HepG2 (cell line): ENCODE measurements at regions not wholly inside any gene's neighbourhood (a gene's known extent, or its start where the extent isn't known, plus 50 kb on each side); places are given as distances from the start of the nearest gene placed in this dataset.

Source experiments
- ATAC-seq: fragments of 200-7000 bp; cut with Tn5 transposase; 3 replicates; pipeline ENCODE4 v1.9.1; 2020; ENCODE audit warnings: mild to moderate bottlenecking, moderate library complexity
- BruUV-seq: library from RNA; stranded (reverse); fragments of 400-500 nt; replicated peaks from 2 replicates; lab custom pipeline; 2021; lab: Mats Ljungman, UMichigan
- CTCF ChIA-PET: fragments of 300-600 bp; formaldehyde crosslinking; extraction: SDS; loops from one replicate; lab custom pipeline; 2021; ENCODE audit warnings: low total read pairs, inconsistent platforms, low intra/inter-chr PET ratio; lab: Yijun Ruan, JAX
- POLR2A ChIA-PET: fragments of 350-600 bp; sonication (Branson Sonifier 250); formaldehyde crosslinking; loops from one replicate; lab custom pipeline; 2020; ENCODE audit warnings: antibody characterized with exemption, inconsistent platforms; lab: Yijun Ruan, JAX
- DNase-seq: peaks from one replicate; pipeline ENCODE4 v3.0.0-alpha.2; 2015; ENCODE audit warnings: low spot score
- FAIRE-seq: peaks from 3 replicates; lab custom pipeline; 2011; peaks lifted over from hg19 to GRCh38; lab: Jason Lieb, UNC
- H2AFZ ChIP-seq: one replicate; pipeline ENCODE4 v1.6.1; 2011; ENCODE audit warnings: low read length, inconsistent platforms
- H3K27ac ChIP-seq: fragments of 300-600 bp; 3 replicates; pipeline ENCODE4 v1.8.0; 2011; ENCODE audit warnings: mixed run types, mild to moderate bottlenecking, mixed read lengths, low read length, inconsistent platforms; ENCODE audit not compliant: insufficient read depth; ENCODE audit errors: extremely low read length
- H3K27me3 ChIP-seq, 2 experiments: fragments of 200-600 bp in 1 of 2; 2 replicates in 1 of 2; 3 replicates in 1 of 2; pipeline versions ENCODE4 v1.6.0 to v1.8.0; 2011; ENCODE audit warnings: low read length in 2 of 2, mild to moderate bottlenecking in 2 of 2, moderate library complexity in 2 of 2, inconsistent platforms in 1 of 2; ENCODE audit not compliant: insufficient read depth in 2 of 2, control insufficient read depth in 1 of 2
- H3K36me3 ChIP-seq, 2 experiments: fragments of 200-600 bp in 1 of 2; replicated peaks in 1 of 2; 2 replicates in 1 of 2; 3 replicates in 1 of 2; pipeline versions ENCODE4 v1.5.1 to v1.8.0; 2011; ENCODE audit warnings: low read length in 2 of 2, inconsistent platforms in 1 of 2; ENCODE audit not compliant: insufficient read depth in 2 of 2, control insufficient read depth in 1 of 2
- H3K4me1 ChIP-seq: 2 replicates; pipeline ENCODE4 v1.5.1; 2012; ENCODE audit warnings: low read length, inconsistent platforms; ENCODE audit not compliant: insufficient read depth
- H3K4me2 ChIP-seq: 2 replicates; pipeline ENCODE4 v1.6.0; 2011; ENCODE audit warnings: low read depth, low read length, inconsistent platforms
- H3K4me3 ChIP-seq, 3 experiments: fragments of 200-600 bp in 1 of 3; sonication (generic), shearing (Covaris generic) in 1 of 3; replicated peaks in 1 of 3; 2 replicates each; pipeline ENCODE4 v1.5.1; 2011 to 2016; ENCODE audit warnings: low read length in 3 of 3, inconsistent platforms in 2 of 3, low read depth in 2 of 3, mild to moderate bottlenecking in 2 of 3, control low read depth in 1 of 3, mixed read lengths in 1 of 3; ENCODE audit not compliant: insufficient read depth in 1 of 3
- H3K79me2 ChIP-seq: one replicate; pipeline ENCODE4 v1.6.1; 2011; ENCODE audit warnings: low read length, inconsistent platforms; ENCODE audit not compliant: insufficient read depth
- H3K9ac ChIP-seq: 2 replicates; pipeline ENCODE4 v1.6.0; 2011; ENCODE audit warnings: mild to moderate bottlenecking, low read depth, low read length, inconsistent platforms; ENCODE audit not compliant: insufficient read depth
- H3K9me3 ChIP-seq: 2 replicates; pipeline ENCODE4 v1.5.1; 2012; ENCODE audit warnings: mild to moderate bottlenecking, low read length
- H4K20me1 ChIP-seq: 2 replicates; pipeline ENCODE4 v1.6.0; 2011; ENCODE audit warnings: inconsistent platforms, mild to moderate bottlenecking, low read length, moderate library complexity; ENCODE audit not compliant: insufficient read depth
- ARID5B ChIP-seq: IDR thresholded peaks from 2 replicates; pipeline ENCODE4 v1.4.0; 2020; ENCODE audit warnings: mild to moderate bottlenecking, missing genetic modification reagents
- CREM ChIP-seq, 2 experiments: sonication (generic) in 1 of 2; formaldehyde crosslinking in 1 of 2; IDR thresholded peaks; 2 replicates each; pipeline versions ENCODE4 v1.4.0 to v1.6.1; 2016 to 2020; ENCODE audit warnings: antibody characterized with exemption in 1 of 2, mild to moderate bottlenecking in 1 of 2, missing genetic modification reagents in 1 of 2
- GPN1 ChIP-seq: sonication (generic); formaldehyde crosslinking; IDR thresholded peaks from 2 replicates; pipeline ENCODE4 v1.5.1; 2020; ENCODE audit warnings: missing genetic modification reagents, borderline replicate concordance
- ONECUT2 ChIP-seq: sonication (generic); formaldehyde crosslinking; IDR thresholded peaks from 2 replicates; pipeline ENCODE4 v1.4.0; 2020; ENCODE audit warnings: missing genetic modification reagents
- ZHX2 ChIP-seq, 2 experiments: sonication (generic) in 1 of 2; formaldehyde crosslinking in 1 of 2; IDR thresholded peaks; 2 replicates each; pipeline versions ENCODE4 v1.6.1 to v1.9.0; 2014 to 2022; ENCODE audit warnings: antibody characterized with exemption in 1 of 2, borderline replicate concordance in 1 of 2, inconsistent platforms in 1 of 2, low read depth in 1 of 2, missing genetic modification reagents in 1 of 2
- ZNF260 ChIP-seq: sonication (generic); formaldehyde crosslinking; IDR thresholded peaks from 2 replicates; pipeline ENCODE4 v1.4.0; 2020; ENCODE audit warnings: missing genetic modification reagents, low read depth, mild to moderate bottlenecking, borderline replicate concordance
- ZSCAN29 ChIP-seq: sonication (generic); formaldehyde crosslinking; conservative IDR thresholded peaks from 2 replicates; pipeline ENCODE4 v1.4.0; 2020; ENCODE audit warnings: mild to moderate bottlenecking, missing genetic modification reagents
- whole genome bisulfite sequencing: methylation state at CpG from one replicate; pipeline ENCODE4 v1.1.6; 2017; ENCODE audit warnings: low lambda C conversion rate; 5-methylcytosine and 5-hydroxymethylcytosine counted together
- in situ Hi-C: cut with HindIII; loops from 2 replicates; pipeline ENCODE4 v1.10.0; 2017; ENCODE audit warnings: low pct_unique_long_range_greater_than_20kb; ENCODE audit not compliant: extremely low pct_ligation_motif_present
- intact Hi-C: fragments of 100-400 bp; cut with micrococcal nuclease; formaldehyde crosslinking; loops from one replicate; pipeline ENCODE4 v1.10.0; 2022; ENCODE audit not compliant: unreplicated experiment
- TF ChIP-seq, protein P1 (sequence below): sonication (generic); formaldehyde crosslinking; IDR thresholded peaks from 2 replicates; pipeline ENCODE4 v1.4.0; 2020; ENCODE audit warnings: missing genetic modification reagents

DNA sequence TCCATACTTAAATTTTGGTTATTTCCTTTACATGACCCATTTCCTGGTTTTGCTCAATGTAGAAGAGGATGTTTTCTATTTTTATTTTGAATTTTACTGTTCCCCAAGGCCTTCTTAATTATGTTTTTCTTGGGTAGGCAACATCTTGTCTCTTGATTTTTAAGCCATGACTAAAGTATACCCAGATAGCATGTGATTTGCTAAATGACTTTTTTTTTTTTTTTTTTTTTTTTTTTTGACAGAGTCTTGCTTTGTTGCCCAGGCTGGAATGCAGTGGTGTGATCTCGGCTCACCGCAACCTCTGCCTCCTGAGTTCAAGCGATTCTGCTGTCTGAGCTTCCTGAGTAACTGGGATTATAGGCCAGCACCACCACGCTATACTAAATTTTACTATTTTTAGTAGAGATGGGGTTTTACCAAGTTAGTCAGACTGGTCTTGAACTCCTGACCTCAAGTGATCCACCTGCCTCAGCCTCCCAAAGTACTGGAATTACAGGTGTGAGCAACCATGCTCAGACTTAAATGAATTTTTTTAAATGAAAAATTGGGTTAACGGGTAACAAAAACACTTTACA, 198.6 kb upstream of the DAB2 start:
- no peak overlapping the region for H3K27ac ChIP-seq
- FAIRE-seq (no peak), DNase-seq (no peak), ATAC-seq (no peak)
- H3K4me2 ChIP-seq = no peak overlapping the region
- H3K36me3 ChIP-seq = no peaks in the 10 kb centered on the region
- ChIA-PET CTCF (no interaction called here), POLR2A (no interaction called here)
- no peak overlapping the region for H3K9ac ChIP-seq
- H2AFZ ChIP-seq = no peak overlapping the region
- in situ Hi-C loops = no loop called here
- no peaks in the 10 kb centered on the region for H3K9me3 ChIP-seq
- no peaks in the 10 kb centered on the region for H3K79me2 ChIP-seq
- intact Hi-C loops = no loop called here
- H3K4me1 ChIP-seq = peaks cover 20% of the 10 kb centered on the region
- WGBS = 89% methylated on average over 5 of the region's 5 CpGs
- no peaks in the 10 kb centered on the region for H3K27me3 ChIP-seq
- no peaks in the 10 kb centered on the region for H4K20me1 ChIP-seq
- H3K4me3 ChIP-seq = no peak overlapping the region
- no TSS peak for BruUV-seq
- TF ChIP-seq ONECUT2 (CRISPR knock-in tag) (no peak), ZNF260 (no peak), GPN1 (no peak), ARID5B (no peak), ZHX2 (IDR thresholded peaks at IDR 0.05; ENCODE audit: low read depth) (no peak), ZHX2 (CRISPR knock-in tag; IDR thresholded peaks at IDR 0.05; ENCODE audit: borderline replicate concordance) (no peak), CREM (IDR thresholded peaks at IDR 0.05) (no peak), CREM (CRISPR knock-in tag; IDR thresholded peaks at IDR 0.05) (no peak), ZSCAN29 (CRISPR knock-in tag) (no peak)
- TF ChIP-seq, protein P1, sequence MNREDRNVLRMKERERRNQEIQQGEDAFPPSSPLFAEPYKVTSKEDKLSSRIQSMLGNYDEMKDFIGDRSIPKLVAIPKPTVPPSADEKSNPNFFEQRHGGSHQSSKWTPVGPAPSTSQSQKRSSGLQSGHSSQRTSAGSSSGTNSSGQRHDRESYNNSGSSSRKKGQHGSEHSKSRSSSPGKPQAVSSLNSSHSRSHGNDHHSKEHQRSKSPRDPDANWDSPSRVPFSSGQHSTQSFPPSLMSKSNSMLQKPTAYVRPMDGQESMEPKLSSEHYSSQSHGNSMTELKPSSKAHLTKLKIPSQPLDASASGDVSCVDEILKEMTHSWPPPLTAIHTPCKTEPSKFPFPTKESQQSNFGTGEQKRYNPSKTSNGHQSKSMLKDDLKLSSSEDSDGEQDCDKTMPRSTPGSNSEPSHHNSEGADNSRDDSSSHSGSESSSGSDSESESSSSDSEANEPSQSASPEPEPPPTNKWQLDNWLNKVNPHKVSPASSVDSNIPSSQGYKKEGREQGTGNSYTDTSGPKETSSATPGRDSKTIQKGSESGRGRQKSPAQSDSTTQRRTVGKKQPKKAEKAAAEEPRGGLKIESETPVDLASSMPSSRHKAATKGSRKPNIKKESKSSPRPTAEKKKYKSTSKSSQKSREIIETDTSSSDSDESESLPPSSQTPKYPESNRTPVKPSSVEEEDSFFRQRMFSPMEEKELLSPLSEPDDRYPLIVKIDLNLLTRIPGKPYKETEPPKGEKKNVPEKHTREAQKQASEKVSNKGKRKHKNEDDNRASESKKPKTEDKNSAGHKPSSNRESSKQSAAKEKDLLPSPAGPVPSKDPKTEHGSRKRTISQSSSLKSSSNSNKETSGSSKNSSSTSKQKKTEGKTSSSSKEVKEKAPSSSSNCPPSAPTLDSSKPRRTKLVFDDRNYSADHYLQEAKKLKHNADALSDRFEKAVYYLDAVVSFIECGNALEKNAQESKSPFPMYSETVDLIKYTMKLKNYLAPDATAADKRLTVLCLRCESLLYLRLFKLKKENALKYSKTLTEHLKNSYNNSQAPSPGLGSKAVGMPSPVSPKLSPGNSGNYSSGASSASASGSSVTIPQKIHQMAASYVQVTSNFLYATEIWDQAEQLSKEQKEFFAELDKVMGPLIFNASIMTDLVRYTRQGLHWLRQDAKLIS = no peak
